GM20000 (cell line): ENCODE measurements at regions not wholly inside any gene's neighbourhood (a gene's known extent, or its start where the extent isn't known, plus 50 kb on each side); places are given as distances from the start of the nearest gene placed in this dataset.

Experiments used
- DNase-seq: peaks from one replicate; pipeline ENCODE4 v3.0.0; 2012; ENCODE audit warnings: low spot score
- CTCF ChIP-seq: IDR thresholded peaks from 2 replicates; pipeline ENCODE4 v1.5.1; 2012; ENCODE audit warnings: mild to moderate bottlenecking, control low read depth; ENCODE audit errors: extremely low read depth, missing control alignments

GRCh38 chr18:42425025-42425424, 470.0 kb downstream of the PIK3C3 start:
- DNase-seq: no peak
- no peak for TF ChIP-seq CTCF

GRCh38 chr18:42426496-42427015, 471.5 kb downstream of the PIK3C3 start:
- TF ChIP-seq CTCF: no peak
- no peak for DNase-seq

- no peak for DNase-seq
- no peak for TF ChIP-seq CTCF
These were observed 474.2 kb downstream of the PIK3C3 start for GRCh38 chr18:42429196-42429595.

GRCh38 chr18:42436222-42436765, 481.3 kb downstream of the PIK3C3 start:
- no peak for TF ChIP-seq CTCF
- no peak for DNase-seq

- TF ChIP-seq CTCF: no peak
- DNase-seq: no peak
These were observed 482.0 kb downstream of the PIK3C3 start for GRCh38 chr18:42437001-42437400.

- no peak for DNase-seq
- no peak for TF ChIP-seq CTCF
These were observed 482.6 kb downstream of the PIK3C3 start for GRCh38 chr18:42437646-42438045.

GRCh38 chr18:42442656-42443055, 487.6 kb downstream of the PIK3C3 start:
- DNase-seq: no peak
- no peak for TF ChIP-seq CTCF
